ENCODE measurements at regions not wholly inside any gene's neighbourhood (a gene's known extent, or its start where the extent isn't known, plus 50 kb on each side); places are given as distances from the start of the nearest gene placed in this dataset.
"Not testable (repeated sequence)": the region's sequence is repeated elsewhere in the genome, so short reads cannot be mapped to it uniquely, and the experiment has no call there.

DNA sequence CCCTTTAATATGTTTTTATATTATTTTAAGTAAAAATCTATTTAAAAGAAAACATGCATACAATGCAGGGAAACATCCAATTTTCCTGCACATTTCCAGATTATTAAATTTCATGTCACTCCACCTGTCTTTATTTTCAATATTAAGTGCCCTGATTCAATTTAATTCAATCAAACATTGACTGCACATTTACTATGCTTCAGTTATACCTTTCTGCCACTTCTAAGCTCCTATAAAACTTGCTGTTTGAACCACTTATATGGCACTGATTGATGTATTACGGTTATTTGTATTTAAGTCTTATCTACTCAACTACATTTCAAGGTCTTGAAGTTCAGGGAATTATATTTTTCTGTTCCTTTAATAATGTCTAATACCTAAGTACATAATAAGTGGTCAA lies 198.0 kb downstream of the CAVIN4 start:
- in situ Hi-C loops (cut with HindIII; ENCODE audit: low sequenced_read_pairs): no loop called here
- DNase-seq (ENCODE audit: low spot score): no peak

DNA sequence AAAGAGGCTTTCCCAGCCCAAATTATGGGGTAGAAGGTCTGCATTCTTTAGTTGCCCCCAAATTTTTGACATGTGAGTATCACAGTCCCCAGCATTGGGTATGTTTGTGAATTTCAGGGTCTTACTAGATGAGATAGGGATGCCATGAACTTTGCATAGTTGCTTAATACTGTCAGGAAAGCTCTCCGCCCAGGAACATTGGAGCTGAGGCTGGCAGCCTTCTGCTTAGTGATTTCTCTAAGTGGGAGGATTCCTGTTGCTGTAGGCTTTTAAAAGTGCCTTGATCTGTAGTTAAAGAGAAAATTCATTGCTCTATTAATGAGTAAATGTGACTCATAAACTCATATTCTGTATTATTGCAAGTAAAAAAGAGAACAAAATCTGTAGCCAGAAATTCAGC lies 206.9 kb downstream of the CAVIN4 start:
- in situ Hi-C loops (cut with HindIII; ENCODE audit: low sequenced_read_pairs): no loop called here

DNA sequence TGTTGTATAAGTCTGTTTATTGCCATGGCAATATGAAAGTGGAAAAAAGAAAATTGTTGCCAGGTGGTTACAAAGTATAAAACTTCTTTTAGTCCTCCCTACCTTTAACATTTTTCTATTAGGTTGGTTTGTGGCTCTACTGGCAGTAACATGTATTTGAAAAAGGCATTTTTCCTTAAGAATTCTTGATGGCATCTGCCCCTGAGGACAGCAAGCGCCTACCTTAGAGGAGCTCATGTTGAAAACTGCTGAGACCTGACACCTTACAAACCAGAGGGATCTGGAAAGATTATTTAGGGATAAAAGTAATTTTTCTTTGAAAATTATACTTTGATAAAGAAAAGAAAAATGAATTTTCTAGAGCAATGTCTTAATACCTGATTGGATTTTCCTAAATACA lies 208.1 kb downstream of the CAVIN4 start:
- no peak for DNase-seq (ENCODE audit: low spot score)
- in situ Hi-C loops (cut with HindIII; ENCODE audit: low sequenced_read_pairs): no loop called here

More for the DNA sequence above, 206.9 kb downstream of the CAVIN4 start:
- DNase-seq (ENCODE audit: low spot score): no peak

DNA sequence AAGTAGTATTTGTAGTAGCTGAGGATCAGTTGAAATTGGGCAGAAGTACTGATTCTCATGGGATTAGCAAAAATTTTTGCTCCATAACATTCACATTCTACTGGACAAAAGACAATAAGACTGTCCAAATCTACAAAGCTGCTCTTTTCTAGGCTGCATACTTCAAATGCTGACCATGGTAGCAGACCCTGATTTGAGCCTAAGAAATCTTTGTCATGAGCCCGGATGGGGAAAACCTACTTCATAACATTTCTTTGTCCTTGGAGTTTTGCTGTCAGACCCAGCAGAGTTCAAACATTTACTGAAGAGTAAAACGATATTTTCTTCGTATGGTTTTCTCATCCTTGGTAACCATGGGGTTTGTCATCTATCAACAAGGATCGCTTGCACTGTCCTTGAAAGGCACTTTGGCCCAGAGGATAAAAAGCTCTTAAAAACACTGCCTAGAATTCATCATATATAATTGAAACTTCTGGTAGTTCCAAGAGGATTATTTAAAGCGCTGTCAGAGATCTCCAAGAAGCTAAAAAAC lies 216.9 kb downstream of the CAVIN4 start:
- in situ Hi-C loops (cut with HindIII; ENCODE audit: low sequenced_read_pairs): no loop called here
- no peak for DNase-seq (ENCODE audit: low spot score)

DNA sequence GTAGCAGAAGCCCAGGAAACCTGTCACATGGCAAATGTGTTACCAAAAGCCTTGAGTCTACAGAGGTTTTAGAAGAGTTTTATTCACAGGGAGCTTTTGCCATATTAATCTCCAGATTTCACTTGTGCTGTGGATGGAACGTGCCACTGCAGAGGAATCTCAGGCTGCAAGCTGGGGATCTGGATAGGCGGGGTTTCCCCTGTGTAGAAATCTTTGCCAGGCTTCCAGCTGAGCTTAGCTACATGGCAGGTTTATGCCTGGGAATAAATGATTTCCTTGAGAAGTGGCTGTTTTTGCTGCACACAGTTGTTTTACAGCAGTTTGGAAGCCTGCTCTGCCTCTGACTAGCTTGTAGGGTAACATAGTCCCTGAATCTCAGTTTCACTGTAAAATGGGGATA lies 224.6 kb upstream of the PLPPR1 start:
- in situ Hi-C loops (cut with HindIII; ENCODE audit: low sequenced_read_pairs): no loop called here
- DNase-seq (ENCODE audit: low spot score): no peak

DNA sequence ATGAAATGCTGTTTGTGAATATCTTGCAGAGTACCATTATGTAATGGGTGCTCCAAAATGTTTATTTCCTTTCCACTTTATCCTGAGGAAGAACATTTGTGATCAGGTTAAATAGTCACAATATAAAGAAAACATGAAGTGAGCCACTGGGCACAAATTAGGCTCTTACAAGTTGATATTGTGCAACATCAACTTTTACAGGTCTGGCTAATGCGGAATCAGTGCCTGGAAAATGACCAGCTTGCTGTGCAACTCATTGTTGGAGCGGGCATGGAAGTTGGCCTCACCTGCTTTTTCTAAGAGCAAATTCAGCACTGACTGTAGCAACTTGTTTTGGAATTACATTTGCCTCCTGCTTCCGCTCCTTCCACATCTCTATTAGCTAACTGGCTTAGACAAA lies 216.9 kb upstream of the PLPPR1 start:
- in situ Hi-C loops (cut with HindIII; ENCODE audit: low sequenced_read_pairs): no loop called here
- DNase-seq (ENCODE audit: low spot score): no peak

DNA sequence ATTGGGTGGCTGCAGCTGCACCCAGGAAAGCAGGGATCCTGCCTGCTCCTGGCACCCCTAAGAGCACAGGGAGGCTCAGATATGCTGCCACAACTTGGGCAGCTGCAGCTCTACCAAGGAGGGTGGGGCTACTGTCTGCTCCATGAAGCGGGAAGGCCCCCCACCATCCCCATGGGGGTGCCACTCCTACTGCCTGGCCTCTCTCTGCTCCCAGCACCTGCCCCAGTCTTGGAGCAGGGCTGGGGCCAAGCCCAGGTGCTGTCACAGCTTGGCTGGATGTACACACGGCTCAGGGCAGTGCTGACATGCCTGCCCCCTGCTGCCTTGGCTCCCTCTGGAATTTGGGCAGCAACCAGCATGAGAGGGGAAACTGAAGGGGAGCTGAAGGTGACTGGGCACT lies 214.7 kb upstream of the PLPPR1 start:
- no peak for DNase-seq (ENCODE audit: low spot score)
- in situ Hi-C loops (cut with HindIII; ENCODE audit: low sequenced_read_pairs): no loop called here

DNA sequence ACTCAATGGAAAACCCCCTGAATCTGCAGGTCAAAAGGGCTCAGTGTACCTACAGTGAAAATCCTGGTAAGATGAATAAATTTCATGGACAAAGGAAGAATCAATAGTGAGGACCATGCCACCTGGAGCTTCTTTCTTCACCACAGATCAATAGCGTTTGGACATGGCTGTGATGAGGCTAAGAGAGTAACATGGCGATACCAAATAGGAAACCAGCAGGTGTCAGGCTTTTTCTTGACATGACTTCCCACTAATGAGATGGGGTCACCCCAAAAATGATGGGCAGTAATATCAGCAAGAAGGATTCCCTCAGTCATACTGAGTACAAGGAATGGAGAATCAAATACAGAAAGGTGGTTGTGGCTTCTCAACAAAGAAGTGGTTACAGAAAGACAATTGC lies 208.5 kb upstream of the PLPPR1 start:
- no peak for DNase-seq (ENCODE audit: low spot score)
- in situ Hi-C loops (cut with HindIII; ENCODE audit: low sequenced_read_pairs): no loop called here

DNA sequence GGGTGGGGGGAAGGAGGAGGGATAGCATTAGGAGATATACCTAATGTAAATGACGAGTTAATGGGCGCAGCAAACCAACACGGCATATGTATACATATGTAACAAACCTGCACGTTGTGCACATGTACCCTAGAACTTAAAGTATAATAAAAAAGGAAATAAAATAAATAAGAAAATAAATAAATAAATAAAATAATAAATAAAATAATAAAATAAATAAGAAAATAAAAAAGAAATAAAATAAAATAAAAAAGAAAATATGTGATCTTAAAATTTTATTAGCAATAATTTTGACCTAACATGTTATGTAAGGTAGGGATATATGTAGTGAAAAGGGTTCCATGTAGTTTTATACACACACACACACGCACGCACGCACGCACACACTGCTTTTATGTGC lies 195.5 kb upstream of the PLPPR1 start:
- in situ Hi-C loops (cut with HindIII; ENCODE audit: low sequenced_read_pairs); DNase-seq (ENCODE audit: low spot score): not testable (repeated sequence)

DNA sequence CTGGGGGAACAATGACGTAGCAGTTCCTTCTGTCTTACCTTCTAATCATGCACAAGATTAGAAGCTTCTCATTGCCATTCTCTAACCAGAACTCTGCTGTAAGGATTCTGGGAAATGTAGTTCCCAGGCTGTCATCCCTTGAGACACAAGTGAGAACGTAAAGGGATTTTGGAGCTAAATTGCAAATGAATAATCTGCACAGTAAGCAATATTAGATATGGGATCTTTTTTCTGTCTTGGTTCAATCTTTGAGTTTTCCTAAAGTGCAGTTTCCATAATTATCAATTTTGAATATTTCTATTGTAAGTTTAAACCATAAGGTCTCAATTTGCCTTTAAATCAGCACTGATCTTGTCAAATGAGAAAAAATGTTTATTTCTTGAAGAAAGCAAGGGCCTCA lies 189.7 kb upstream of the PLPPR1 start:
- in situ Hi-C loops (cut with HindIII; ENCODE audit: low sequenced_read_pairs): no loop called here

DNA sequence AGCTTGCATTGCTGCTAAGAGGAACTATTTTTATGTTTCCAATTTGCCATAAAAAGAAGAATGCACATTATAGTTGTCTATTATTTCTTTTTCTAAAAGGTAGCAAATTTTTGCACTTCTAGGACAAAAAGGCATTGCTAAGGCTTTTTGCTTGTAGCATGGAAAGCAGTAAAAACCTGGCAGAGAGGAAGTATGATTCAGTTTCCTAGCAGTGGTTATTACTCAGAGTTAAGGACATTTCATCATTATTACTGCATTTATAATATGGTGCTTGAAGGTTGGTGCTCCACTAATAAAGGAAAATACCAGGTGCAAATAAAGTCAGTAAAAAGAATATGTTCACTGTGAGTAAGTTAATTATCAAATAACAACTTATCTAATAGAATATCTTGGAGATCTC lies 179.8 kb upstream of the PLPPR1 start:
- in situ Hi-C loops (cut with HindIII; ENCODE audit: low sequenced_read_pairs): no loop called here
- DNase-seq (ENCODE audit: low spot score): no peak

More for the DNA sequence above, 189.7 kb upstream of the PLPPR1 start:
- DNase-seq (ENCODE audit: low spot score): no peak

DNA sequence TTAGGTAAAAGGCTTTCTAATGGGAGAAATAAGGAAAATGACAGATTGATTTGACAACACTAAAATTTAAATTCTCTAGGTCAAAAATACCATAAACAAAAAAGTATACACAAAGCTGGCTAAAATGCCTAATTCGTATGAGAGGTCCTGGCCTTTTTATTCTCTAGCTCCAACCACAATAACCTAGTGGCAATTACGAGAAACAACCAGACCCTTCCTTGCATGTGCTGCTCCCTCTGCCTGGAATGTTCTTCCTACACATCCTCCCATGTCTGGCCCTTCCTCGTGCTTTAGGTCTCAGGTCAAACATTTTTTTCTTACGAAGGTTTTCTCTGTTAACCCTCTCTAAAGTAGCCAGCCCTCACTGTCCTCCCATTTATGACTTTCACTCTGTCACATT lies 176.4 kb upstream of the PLPPR1 start:
- no peak for DNase-seq (ENCODE audit: low spot score)
- in situ Hi-C loops (cut with HindIII; ENCODE audit: low sequenced_read_pairs): no loop called here

DNA sequence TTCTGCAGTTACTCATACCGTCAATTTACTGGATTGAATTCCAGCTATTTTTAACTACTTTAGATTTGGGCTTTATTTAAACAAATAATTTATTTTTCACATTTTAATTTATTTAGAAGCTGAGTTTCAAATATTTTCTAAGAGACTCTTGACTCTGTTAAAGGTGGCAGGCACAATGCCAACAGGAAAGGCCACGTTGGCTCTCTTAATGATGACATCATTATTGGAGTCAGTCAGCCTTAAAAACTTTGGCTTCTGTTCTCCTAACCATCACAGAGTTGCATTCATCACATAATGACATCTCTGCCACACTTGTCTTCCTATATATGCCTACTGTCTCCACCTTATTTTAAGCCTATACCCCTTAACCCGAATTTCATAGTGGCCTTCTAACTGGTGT lies 172.3 kb upstream of the PLPPR1 start:
- in situ Hi-C loops (cut with HindIII; ENCODE audit: low sequenced_read_pairs): no loop called here
- DNase-seq (ENCODE audit: low spot score): no peak

DNA sequence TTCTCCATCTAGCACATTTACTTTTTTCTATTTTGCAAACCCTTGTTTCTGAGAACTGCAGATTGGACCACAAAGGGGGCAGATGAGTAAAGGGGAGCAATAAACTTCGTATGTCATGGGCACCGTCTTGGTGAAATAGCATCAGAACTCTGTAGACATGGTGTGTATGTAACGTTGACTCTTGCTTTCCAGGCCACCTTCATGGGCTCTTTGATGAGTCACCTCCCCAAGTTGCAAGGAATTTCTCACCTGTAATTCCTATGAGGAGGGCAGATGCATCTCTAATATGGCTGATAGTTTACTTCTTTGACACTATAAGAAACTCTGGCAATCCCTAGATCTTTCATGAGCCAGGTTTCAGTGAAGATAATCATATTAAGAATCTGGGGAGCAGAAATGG lies 163.4 kb upstream of the PLPPR1 start:
- no peak for DNase-seq (ENCODE audit: low spot score)
- in situ Hi-C loops (cut with HindIII; ENCODE audit: low sequenced_read_pairs): no loop called here

DNA sequence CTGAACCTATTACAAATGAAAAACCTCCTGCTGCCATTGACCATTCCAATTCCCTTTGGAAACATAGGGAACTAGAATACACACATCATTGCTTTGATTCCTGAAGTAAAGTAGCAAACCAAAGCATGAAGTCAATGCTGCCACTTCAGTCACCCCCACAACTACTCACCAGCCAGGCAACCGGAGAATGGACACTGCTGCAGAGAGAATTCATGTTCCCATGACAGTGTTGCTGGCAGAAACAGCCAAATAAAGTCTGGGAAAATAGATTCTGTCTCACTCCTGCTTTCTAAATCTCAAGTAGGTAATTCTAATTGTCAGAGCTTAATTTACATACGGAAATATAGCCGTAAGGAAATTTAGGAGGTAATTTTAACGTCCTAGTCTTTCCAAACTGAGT lies 162.9 kb upstream of the PLPPR1 start:
- in situ Hi-C loops (cut with HindIII; ENCODE audit: low sequenced_read_pairs): no loop called here
- DNase-seq (ENCODE audit: low spot score): no peak

DNA sequence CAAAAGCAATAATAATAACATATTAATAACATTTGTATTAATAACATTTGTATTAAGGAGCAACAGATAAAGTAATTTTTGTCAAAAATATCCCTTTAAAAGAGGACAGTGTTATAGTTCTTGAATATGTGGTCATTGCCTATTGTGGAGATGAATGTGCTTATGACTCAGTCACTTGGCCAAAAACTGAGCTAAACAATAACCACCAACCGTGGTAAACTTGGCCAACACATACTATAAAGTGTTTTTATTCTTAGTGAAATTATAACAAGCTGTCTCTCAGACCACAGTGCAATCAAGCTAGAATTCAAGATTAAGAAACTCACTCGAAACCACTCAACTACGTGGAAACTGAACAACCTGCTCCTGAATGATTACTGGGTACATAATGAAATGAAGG lies 159.2 kb upstream of the PLPPR1 start:
- DNase-seq (ENCODE audit: low spot score): no peak
- in situ Hi-C loops (cut with HindIII; ENCODE audit: low sequenced_read_pairs): no loop called here

DNA sequence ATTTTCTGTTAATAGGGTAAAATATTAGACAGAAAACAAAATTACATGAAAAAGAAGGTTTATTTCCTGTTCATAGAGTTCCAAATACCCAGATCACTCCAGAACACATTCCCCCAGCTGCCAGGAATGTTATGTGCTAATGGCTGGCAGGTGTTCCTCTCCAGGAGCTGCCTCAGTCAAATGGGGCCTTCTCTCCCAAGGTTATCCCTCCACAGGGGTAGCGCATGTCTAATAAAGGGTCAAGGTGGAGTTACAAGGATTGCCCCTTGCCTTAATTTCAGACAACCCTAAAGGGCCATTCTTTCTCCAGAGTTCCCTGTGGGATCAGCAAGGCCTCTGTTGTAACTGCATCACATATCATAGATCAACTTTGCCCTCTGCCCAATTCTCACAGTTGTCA lies 148.6 kb upstream of the PLPPR1 start:
- in situ Hi-C loops (cut with HindIII; ENCODE audit: low sequenced_read_pairs): no loop called here
- no peak for DNase-seq (ENCODE audit: low spot score)

DNA sequence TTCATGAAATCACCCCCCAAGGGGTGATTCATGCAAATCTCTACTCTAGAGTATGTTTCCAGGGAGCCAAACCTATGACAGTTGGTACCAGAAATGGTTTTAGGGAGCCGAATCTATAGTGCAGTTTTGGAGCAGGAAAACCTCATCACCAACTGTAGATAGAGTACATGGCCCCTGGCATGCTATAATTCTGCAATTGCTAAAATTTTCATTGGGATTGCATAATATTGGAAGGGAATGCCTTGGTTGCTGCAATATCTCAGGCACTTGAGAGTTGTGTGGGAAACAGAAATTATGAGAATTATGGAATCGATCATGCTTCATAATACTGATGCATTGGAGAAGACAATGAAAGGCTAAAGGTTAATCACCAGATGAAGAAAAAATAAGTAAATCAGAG lies 148.2 kb upstream of the PLPPR1 start:
- DNase-seq (ENCODE audit: low spot score): no peak
- in situ Hi-C loops (cut with HindIII; ENCODE audit: low sequenced_read_pairs): no loop called here

DNA sequence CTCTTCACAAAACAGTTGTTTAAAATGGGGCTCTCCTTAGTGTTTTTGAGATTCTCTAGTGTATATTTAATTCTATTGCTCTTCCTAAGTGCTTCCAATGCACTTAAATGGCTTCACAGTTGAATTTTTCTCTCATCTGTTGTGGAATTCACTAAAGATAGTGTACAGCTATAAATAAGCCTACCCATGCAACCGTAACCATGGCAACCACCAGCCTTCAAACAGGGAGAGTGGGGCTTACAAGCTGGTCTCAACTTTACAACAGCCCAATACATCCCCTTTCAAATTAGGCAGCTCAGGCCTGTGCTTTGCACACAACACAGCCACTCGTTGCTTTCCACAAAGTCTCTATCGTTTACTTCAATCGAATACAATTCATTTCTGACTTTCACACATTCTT lies 144.0 kb upstream of the PLPPR1 start:
- DNase-seq (ENCODE audit: low spot score): no peak
- in situ Hi-C loops (cut with HindIII; ENCODE audit: low sequenced_read_pairs): no loop called here

DNA sequence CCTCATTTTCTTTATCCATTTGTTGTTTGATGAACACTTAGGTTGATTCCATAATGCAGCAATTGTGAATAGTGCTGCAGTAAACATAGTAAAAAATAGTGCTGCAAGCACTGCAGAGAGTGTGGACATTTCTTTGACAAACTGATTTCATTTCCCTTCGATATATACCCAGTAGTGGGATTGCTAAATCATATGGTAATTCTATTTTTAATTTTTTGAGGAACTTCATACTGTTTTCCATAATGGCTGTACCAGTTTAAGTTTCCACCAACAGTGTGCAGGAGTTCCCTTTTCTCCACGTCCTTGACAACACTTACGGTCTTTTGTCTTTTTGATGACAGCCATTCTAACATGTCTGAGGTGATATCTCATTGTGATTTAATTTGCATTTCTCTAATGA lies 138.2 kb upstream of the PLPPR1 start:
- in situ Hi-C loops (cut with HindIII; ENCODE audit: low sequenced_read_pairs): no loop called here

DNA sequence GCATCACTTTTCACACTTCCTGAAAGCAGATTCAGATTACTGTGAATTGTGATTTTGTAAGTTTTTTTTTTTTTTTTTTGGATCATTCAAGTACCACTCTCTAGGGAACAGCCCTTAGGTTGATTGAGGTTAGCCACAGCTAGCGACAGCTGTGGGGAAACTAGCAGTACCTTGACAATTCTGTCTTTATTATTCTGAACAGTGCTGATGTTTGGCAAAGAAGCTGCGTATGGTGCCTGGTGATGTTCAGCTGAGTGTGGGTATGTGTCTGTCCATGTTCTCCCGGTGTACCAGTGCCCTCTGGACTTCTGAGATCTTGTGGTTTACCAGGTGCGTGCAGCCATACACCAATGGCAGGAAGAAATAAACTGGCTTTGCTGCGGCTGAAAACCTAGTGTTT lies 117.3 kb upstream of the PLPPR1 start:
- no peak for DNase-seq (ENCODE audit: low spot score)
- in situ Hi-C loops (cut with HindIII; ENCODE audit: low sequenced_read_pairs): no loop called here

More for the DNA sequence above, 138.2 kb upstream of the PLPPR1 start:
- no peak for DNase-seq (ENCODE audit: low spot score)

DNA sequence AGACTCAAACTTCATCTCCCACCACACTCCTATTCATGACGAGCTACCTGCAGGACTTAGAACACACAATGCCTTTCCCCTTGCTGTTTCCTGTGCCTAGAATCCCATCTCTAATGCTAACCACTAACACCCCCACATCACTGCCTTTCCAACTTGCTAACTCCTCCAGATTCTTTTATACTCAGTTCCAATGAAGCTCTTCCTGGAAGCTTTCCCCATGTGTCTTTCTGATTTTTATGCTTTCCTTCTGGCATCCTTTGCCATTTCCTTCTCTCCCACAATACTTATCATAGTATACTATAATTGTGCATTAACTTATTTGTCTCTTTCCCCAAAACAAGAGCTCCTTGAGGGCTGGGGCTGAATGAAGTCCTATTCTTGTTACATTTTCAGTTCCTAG lies 115.3 kb upstream of the PLPPR1 start:
- in situ Hi-C loops (cut with HindIII; ENCODE audit: low sequenced_read_pairs): no loop called here
- no peak for DNase-seq (ENCODE audit: low spot score)

Data from G401 (cell line).